ENCODE measurements at regions not wholly inside any gene's neighbourhood (a gene's known extent, or its start where the extent isn't known, plus 50 kb on each side); places are given as distances from the start of the nearest gene placed in this dataset.

GRCh38 chr3:15997274-15997943 is 177.1 kb upstream of the GALNT15 start:
- TF ChIP-seq POLR2AphosphoS5 (IDR thresholded peaks at IDR 0.05; ENCODE audit: borderline replicate concordance, low read depth, low read length): no peak
- TF ChIP-seq EZH2 (IDR thresholded peaks at IDR 0.05): no peak
- no peak for TF ChIP-seq FOXP2 (optimal IDR thresholded peaks at IDR 0.05; ENCODE audit: control extremely low read depth, extremely low read length, insufficient read depth)

Measured in SK-N-MC (cell line).